ENCODE measurements at regions not wholly inside any gene's neighbourhood (a gene's known extent, or its start where the extent isn't known, plus 50 kb on each side); places are given as distances from the start of the nearest gene placed in this dataset.

GRCh38 chr16:51443934-51444333 is 292.9 kb upstream of the SALL1 start:
- no peak for TF ChIP-seq EP300 (IDR thresholded peaks at IDR 0.05)
- TF ChIP-seq CTCF (IDR thresholded peaks at IDR 0.05), result no peak
- TF ChIP-seq POLR2AphosphoS5 (IDR thresholded peaks at IDR 0.05), result no peak
- TF ChIP-seq POLR2A (IDR thresholded peaks at IDR 0.05; ENCODE audit: low read depth), result no peak
- Histone ChIP-seq H3K27ac (replicated peaks in 1 of 4) (no peak overlapping the region), H3K4me1 (no peaks in the 10 kb centered on the region), H3K27me3 (peaks cover 0 to 29% (median 0%) of the 10 kb centered on the region in 4 donors), H3K36me3 (no peaks in the 10 kb centered on the region), H3K9me3 (no peaks in the 10 kb centered on the region), H3K4me3 (no peak overlapping the region)
- intact Hi-C loops (cut with DNase I), result no loop called here
- no peak for DNase-seq (ENCODE audit: extremely low spot score)
- WGBS, result 100% methylated on average over 1 of the region's 1 CpG

GRCh38 chr16:51442141-51442870 is 291.2 kb upstream of the SALL1 start:
- TF ChIP-seq POLR2A (IDR thresholded peaks at IDR 0.05; ENCODE audit: low read depth) (no peak), CTCF (IDR thresholded peaks at IDR 0.05) (no peak), POLR2AphosphoS5 (IDR thresholded peaks at IDR 0.05) (no peak), EP300 (IDR thresholded peaks at IDR 0.05) (no peak)
- no peak overlapping the region for H3K27ac ChIP-seq (replicated peaks in 1 of 4)
- 63% methylated on average over 8 of the region's 8 CpGs for WGBS
- no peak for DNase-seq (ENCODE audit: extremely low spot score)
- H3K36me3 ChIP-seq, result no peaks in the 10 kb centered on the region
- peaks cover 0 to 36% (median 0%) of the 10 kb centered on the region in 4 donors for H3K27me3 ChIP-seq
- no peaks in the 10 kb centered on the region for H3K9me3 ChIP-seq
- no peaks in the 10 kb centered on the region for H3K4me1 ChIP-seq
- H3K4me3 ChIP-seq, result no peak overlapping the region
- intact Hi-C loops (cut with DNase I), result no loop called here

- peaks cover 0 to 41% (median 0%) of the 10 kb centered on the region in 4 donors for H3K27me3 ChIP-seq
- no peak for DNase-seq (ENCODE audit: extremely low spot score)
- TF ChIP-seq EP300 (IDR thresholded peaks at IDR 0.05), result no peak
- TF ChIP-seq CTCF (IDR thresholded peaks at IDR 0.05), result no peak
- TF ChIP-seq POLR2AphosphoS5 (IDR thresholded peaks at IDR 0.05), result no peak
- no peak for TF ChIP-seq POLR2A (IDR thresholded peaks at IDR 0.05; ENCODE audit: low read depth)
- WGBS, result 29% methylated on average over 14 of the region's 14 CpGs
- no peaks in the 10 kb centered on the region for H3K9me3 ChIP-seq
- H3K4me1 ChIP-seq, result no peaks in the 10 kb centered on the region
- H3K27ac ChIP-seq (replicated peaks in 1 of 4), result no peak overlapping the region
- no peak overlapping the region for H3K4me3 ChIP-seq
- intact Hi-C loops (cut with DNase I), result no loop called here
- H3K36me3 ChIP-seq, result no peaks in the 10 kb centered on the region
Observed at GRCh38 chr16:51440131-51440889, 289.2 kb upstream of the SALL1 start.

- intact Hi-C loops (cut with DNase I), result no loop called here
- TF ChIP-seq POLR2A (IDR thresholded peaks at IDR 0.05; ENCODE audit: low read depth) (no peak), CTCF (IDR thresholded peaks at IDR 0.05) (no peak), POLR2AphosphoS5 (IDR thresholded peaks at IDR 0.05) (no peak), EP300 (IDR thresholded peaks at IDR 0.05) (no peak)
- H3K4me3 ChIP-seq, result no peak overlapping the region
- peaks cover 0 to 41% (median 0%) of the 10 kb centered on the region in 4 donors for H3K27me3 ChIP-seq
- no peaks in the 10 kb centered on the region for H3K9me3 ChIP-seq
- no peak for DNase-seq (ENCODE audit: extremely low spot score)
- WGBS, result 58% methylated on average over 5 of the region's 5 CpGs
- H3K4me1 ChIP-seq, result no peaks in the 10 kb centered on the region
- no peak overlapping the region for H3K27ac ChIP-seq (replicated peaks in 1 of 4)
- H3K36me3 ChIP-seq, result no peaks in the 10 kb centered on the region
Observed at GRCh38 chr16:51439271-51439670, 288.2 kb upstream of the SALL1 start.
